Mesendoderm (in vitro differentiated cells): ENCODE measurements at regions not wholly inside any gene's neighbourhood (a gene's known extent, or its start where the extent isn't known, plus 50 kb on each side); places are given as distances from the start of the nearest gene placed in this dataset.

Experiments
- DNase-seq: peaks from one replicate; pipeline ENCODE4 v3.0.0; 2013
- H2AK5ac ChIP-seq: 2 replicates; pipeline ENCODE4 v1.6.1; 2013; ENCODE audit warnings: low read length, inconsistent platforms
- H2BK120ac ChIP-seq: 2 replicates; pipeline ENCODE4 v1.6.1; 2013; ENCODE audit warnings: low read depth, mild to moderate bottlenecking, low read length, moderate library complexity, mixed read lengths
- H2BK15ac ChIP-seq: replicated peaks from 2 replicates; pipeline ENCODE4 v1.6.1; 2013; ENCODE audit warnings: low read depth, mild to moderate bottlenecking, moderate library complexity
- H2BK5ac ChIP-seq: 2 replicates; pipeline ENCODE4 v1.6.1; 2013; ENCODE audit warnings: low read length, inconsistent platforms
- H3K18ac ChIP-seq: 2 replicates; pipeline ENCODE4 v1.6.1; 2013; ENCODE audit warnings: mild to moderate bottlenecking, low read length, mixed read lengths
- H3K23ac ChIP-seq: one replicate; pipeline ENCODE4 v1.6.1; 2013; ENCODE audit warnings: low read length
- H3K27ac ChIP-seq: 2 replicates; pipeline ENCODE4 v1.5.1; 2013; ENCODE audit warnings: low read depth, mild to moderate bottlenecking, inconsistent platforms, low read length, moderate library complexity
- H3K27me3 ChIP-seq: 2 replicates; pipeline ENCODE4 v1.6.1; 2013; ENCODE audit warnings: low read length, control low read depth, mild to moderate bottlenecking, inconsistent platforms; ENCODE audit not compliant: insufficient read depth, poor library complexity
- H3K36me3 ChIP-seq: 2 replicates; pipeline ENCODE4 v1.6.1; 2013; ENCODE audit warnings: low read length, inconsistent platforms; ENCODE audit not compliant: control insufficient read depth, insufficient read depth
- H3K4ac ChIP-seq: one replicate; pipeline ENCODE4 v1.6.1; 2013; ENCODE audit warnings: low read depth, mild to moderate bottlenecking, low read length, moderate library complexity
- H3K4me1 ChIP-seq: 2 replicates; pipeline ENCODE4 v1.6.1; 2013; ENCODE audit warnings: low read depth, low read length, inconsistent platforms; ENCODE audit not compliant: control insufficient read depth
- H3K4me2 ChIP-seq: 2 replicates; pipeline ENCODE4 v1.6.1; 2013; ENCODE audit warnings: low read length
- H3K4me3 ChIP-seq: 2 replicates; pipeline ENCODE4 v1.5.1; 2013; ENCODE audit warnings: mild to moderate bottlenecking, low read length
- H3K56ac ChIP-seq: one replicate; pipeline ENCODE4 v1.6.1; 2013; ENCODE audit warnings: low read length
- H3K79me1 ChIP-seq: 2 replicates; pipeline ENCODE4 v1.6.1; 2013; ENCODE audit warnings: low read length, inconsistent platforms
- H3K79me2 ChIP-seq: 2 replicates; pipeline ENCODE4 v1.6.1; 2013; ENCODE audit warnings: mild to moderate bottlenecking, low read length; ENCODE audit not compliant: control insufficient read depth, insufficient read depth
- H3K9ac ChIP-seq: 2 replicates; pipeline ENCODE4 v1.6.1; 2013; ENCODE audit warnings: low read length, inconsistent platforms
- H4K5ac ChIP-seq: one replicate; pipeline ENCODE4 v1.6.1; 2013; ENCODE audit warnings: low read length
- H4K8ac ChIP-seq: one replicate; pipeline ENCODE4 v1.6.1; 2013; ENCODE audit warnings: low read depth, mild to moderate bottlenecking, control low read depth, low read length, moderate library complexity
- WGBS: extraction: QIAGEN DNeasy Blood & Tissue Kit; methylation state at CpG from one replicate; pipeline ENCODE4 v1.1.7; 2013; ENCODE audit warnings: low lambda C conversion rate, missing lambda C conversion rate; ENCODE audit not compliant: insufficient coverage; ENCODE audit errors: extremely low coverage; 5-methylcytosine and 5-hydroxymethylcytosine counted together

DNA sequence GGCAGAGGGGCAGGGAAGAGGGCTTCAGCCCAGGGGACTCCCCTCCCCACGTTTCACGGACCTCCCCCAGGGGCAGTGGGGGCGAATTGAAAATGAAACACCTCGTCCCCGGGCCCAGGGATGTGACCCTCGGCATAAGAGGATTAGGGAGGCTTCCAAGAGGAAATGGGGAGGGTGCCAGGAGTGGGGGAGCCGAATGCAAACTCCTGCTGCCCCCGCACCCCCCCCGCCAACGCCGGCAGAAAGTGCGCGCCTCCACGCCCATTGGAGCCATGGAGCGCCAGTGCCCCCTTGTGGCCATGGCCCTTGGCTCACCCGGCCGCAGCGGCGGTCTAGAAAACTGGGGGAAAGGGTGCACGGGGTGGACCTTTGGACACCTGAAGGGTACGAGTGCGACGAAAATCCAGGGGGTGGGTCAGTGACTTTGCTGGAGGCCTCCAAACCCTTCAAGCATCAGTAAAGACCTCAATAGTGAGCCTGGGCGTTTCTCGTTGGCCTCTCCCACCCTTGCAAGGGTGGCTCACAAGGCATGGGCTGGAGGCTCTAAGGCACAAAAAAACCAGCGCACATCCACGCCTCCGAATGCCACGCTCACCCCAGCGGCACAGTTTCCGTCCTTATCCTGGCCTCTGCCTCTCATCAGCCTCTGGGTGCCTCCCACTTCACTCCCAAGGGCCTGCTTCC, 120.8 kb upstream of the PJA1 start:
- Histone ChIP-seq H3K27ac (no peak overlapping the region), H3K56ac (peak overlapping the region; percentile 67), H3K18ac (no peak overlapping the region), H3K79me2 (no peaks in the 10 kb centered on the region), H3K9ac (peak overlapping the region; percentile 13), H3K36me3 (no peaks in the 10 kb centered on the region), H4K8ac (no peak overlapping the region), H3K23ac (no peak overlapping the region), H3K4ac (no peak overlapping the region), H4K5ac (no peak overlapping the region), H3K79me1 (no peaks in the 10 kb centered on the region), H3K4me3 (no peak overlapping the region), H3K4me1 (no peaks in the 10 kb centered on the region), H3K27me3 (no peaks in the 10 kb centered on the region), H2BK5ac (no peak overlapping the region), H2BK120ac (no peak overlapping the region), H2AK5ac (no peak overlapping the region), H3K4me2 (peak overlapping the region; percentile 20), H2BK15ac (no peak overlapping the region)
- no CpG with 5 or more reads among the region's 31 CpGs for WGBS
- DNase-seq, result no peak

DNA sequence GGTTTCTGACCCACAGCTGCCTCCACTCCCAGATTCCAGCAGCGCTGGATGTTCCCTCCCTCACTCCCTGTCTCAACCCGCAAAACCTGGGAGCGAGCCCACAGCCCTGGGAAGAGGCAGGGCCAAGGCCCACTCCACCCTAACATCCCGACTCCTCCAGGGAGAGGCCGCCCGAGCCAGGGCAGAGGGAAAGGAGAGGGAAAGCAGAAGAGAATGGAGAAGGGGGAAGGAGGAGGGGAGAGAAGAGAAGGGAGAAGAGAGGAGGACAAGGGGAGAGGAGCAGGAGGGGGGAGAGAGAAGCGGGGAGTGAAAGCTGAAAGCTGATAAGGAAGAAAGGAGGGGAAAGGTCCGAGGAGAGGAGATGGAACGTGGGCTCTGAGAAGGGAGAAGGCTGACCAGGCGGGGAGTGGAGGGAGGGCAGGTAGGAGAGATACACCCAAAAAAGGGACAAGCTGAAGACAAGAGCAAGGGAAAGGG, 120.2 kb upstream of the PJA1 start:
- no peak overlapping the region for H2AK5ac ChIP-seq
- H3K27me3 ChIP-seq, result no peaks in the 10 kb centered on the region
- H3K4me3 ChIP-seq, result no peak overlapping the region
- H3K18ac ChIP-seq, result no peak overlapping the region
- H3K9ac ChIP-seq, result peak overlapping the region; percentile 13
- H4K8ac ChIP-seq, result no peak overlapping the region
- H2BK15ac ChIP-seq, result no peak overlapping the region
- H3K79me1 ChIP-seq, result no peaks in the 10 kb centered on the region
- no CpG with 5 or more reads among the region's 10 CpGs for WGBS
- peak overlapping the region; percentile 20 for H3K4me2 ChIP-seq
- H2BK5ac ChIP-seq, result no peak overlapping the region
- DNase-seq, result no peak
- H3K27ac ChIP-seq, result no peak overlapping the region
- no peak overlapping the region for H4K5ac ChIP-seq
- H2BK120ac ChIP-seq, result no peak overlapping the region
- H3K23ac ChIP-seq, result no peak overlapping the region
- no peaks in the 10 kb centered on the region for H3K79me2 ChIP-seq
- peak overlapping the region; percentile 67 for H3K56ac ChIP-seq
- H3K4ac ChIP-seq, result no peak overlapping the region
- H3K4me1 ChIP-seq, result no peaks in the 10 kb centered on the region
- H3K36me3 ChIP-seq, result no peaks in the 10 kb centered on the region

DNA sequence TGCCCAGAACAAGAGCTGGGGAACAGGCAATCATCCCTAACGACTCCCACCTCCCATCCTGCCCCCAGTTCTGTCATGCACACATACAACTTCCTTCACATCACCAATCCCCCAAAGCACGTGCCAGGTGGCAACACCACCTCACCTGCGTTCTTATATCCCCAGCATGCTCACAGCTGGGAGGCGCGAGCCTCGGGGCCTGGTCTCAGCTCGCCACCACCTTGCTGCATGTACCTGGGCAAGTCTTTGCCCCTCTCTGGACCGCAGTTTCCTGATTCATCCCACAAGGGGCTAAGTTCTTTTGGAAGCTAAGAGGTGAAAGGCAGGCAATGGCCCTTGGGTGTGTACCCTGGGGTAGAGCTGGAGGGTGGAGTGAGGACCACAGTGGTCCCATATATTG, 119.2 kb upstream of the PJA1 start:
- no peaks in the 10 kb centered on the region for H3K27me3 ChIP-seq
- no peak overlapping the region for H2AK5ac ChIP-seq
- H3K79me2 ChIP-seq, result no peaks in the 10 kb centered on the region
- no peak overlapping the region for H2BK15ac ChIP-seq
- H3K4me3 ChIP-seq, result no peak overlapping the region
- H3K9ac ChIP-seq, result no peak overlapping the region
- H2BK5ac ChIP-seq, result no peak overlapping the region
- H3K4me1 ChIP-seq, result no peaks in the 10 kb centered on the region
- H3K79me1 ChIP-seq, result no peaks in the 10 kb centered on the region
- no peak overlapping the region for H3K27ac ChIP-seq
- DNase-seq, result no peak
- H3K56ac ChIP-seq, result no peak overlapping the region
- H4K5ac ChIP-seq, result no peak overlapping the region
- H3K4me2 ChIP-seq, result no peak overlapping the region
- no peak overlapping the region for H3K18ac ChIP-seq
- H3K23ac ChIP-seq, result no peak overlapping the region
- H2BK120ac ChIP-seq, result no peak overlapping the region
- WGBS, result no CpG with 5 or more reads among the region's 8 CpGs
- no peak overlapping the region for H3K4ac ChIP-seq
- H4K8ac ChIP-seq, result no peak overlapping the region
- H3K36me3 ChIP-seq, result no peaks in the 10 kb centered on the region

DNA sequence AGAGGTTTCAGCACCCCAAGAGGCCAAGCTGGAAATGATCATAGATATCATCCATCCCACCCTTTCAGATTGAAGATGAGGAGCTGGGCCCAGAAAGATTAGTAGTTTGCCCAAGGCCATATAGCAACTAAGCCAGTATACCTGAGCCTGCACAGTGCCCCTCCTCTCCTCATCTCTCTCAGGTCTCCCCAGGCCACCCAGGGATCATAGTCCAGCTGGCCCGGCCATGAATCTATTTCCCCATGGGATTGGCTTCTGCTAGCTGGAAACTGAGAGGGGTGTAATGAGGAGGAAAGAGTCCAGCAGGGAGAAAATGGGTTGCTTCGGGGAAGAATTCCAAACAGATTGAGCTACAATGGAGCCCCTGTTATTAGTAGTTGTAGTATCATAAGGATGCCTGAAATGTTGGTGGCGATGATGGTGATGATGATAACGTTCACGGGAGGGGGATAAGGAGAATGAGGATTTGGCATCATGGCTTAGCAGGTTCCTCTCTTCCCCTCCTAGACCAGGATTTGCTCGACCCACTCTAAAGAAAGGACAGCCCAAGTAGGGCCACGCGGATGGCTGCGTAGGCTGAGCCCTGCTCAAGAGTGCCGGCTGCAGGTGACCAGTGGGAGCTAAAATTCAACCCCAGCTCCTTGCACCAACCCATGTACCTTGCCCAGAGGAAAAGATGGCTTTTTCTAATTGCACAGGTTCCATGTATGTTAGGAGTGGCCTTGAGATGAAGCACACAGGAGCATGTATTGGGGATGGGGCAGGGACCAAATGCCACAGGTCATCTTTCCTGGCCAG, 117.8 kb upstream of the PJA1 start:
- Histone ChIP-seq H3K27me3 (no peaks in the 10 kb centered on the region), H3K56ac (no peak overlapping the region)
- no CpG with 5 or more reads among the region's 10 CpGs for WGBS

DNA sequence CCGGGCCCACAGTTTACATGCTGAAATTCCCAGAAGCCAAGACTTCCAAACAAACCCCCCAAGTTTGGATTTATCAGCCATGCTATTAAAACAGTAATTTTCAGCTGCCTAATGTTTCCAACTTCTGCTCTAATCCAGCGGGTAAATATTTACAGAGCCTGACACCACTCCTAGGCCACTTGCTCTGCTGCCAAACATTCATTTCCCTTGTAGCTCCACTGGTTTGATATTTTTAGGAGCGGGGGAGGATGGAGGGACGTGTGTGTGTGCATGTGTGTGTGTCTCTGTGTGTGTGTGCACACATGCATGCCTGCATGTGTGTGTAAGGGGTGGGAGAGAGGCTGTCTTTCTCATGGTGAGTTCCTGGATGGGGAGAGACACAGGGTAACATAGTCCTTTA, 115.7 kb upstream of the PJA1 start:
- H3K9ac ChIP-seq, result no peak overlapping the region
- no peak overlapping the region for H3K4me2 ChIP-seq
- H4K5ac ChIP-seq, result no peak overlapping the region
- H3K4me3 ChIP-seq, result no peak overlapping the region
- H3K4me1 ChIP-seq, result no peaks in the 10 kb centered on the region
- H3K36me3 ChIP-seq, result no peaks in the 10 kb centered on the region
- no peaks in the 10 kb centered on the region for H3K27me3 ChIP-seq
- H3K4ac ChIP-seq, result no peak overlapping the region
- no peak overlapping the region for H2BK120ac ChIP-seq
- WGBS, result no CpG with 5 or more reads among the region's 4 CpGs
- H3K23ac ChIP-seq, result no peak overlapping the region
- H3K79me1 ChIP-seq, result no peaks in the 10 kb centered on the region
- H2AK5ac ChIP-seq, result no peak overlapping the region
- H2BK15ac ChIP-seq, result no peak overlapping the region
- no peak overlapping the region for H4K8ac ChIP-seq
- no peak overlapping the region for H3K56ac ChIP-seq
- H3K79me2 ChIP-seq, result no peaks in the 10 kb centered on the region
- H3K18ac ChIP-seq, result no peak overlapping the region
- no peak for DNase-seq
- no peak overlapping the region for H3K27ac ChIP-seq
- H2BK5ac ChIP-seq, result no peak overlapping the region

More for the DNA sequence above, 117.8 kb upstream of the PJA1 start:
- no peak overlapping the region for H2AK5ac ChIP-seq
- H3K23ac ChIP-seq, result no peak overlapping the region
- no peaks in the 10 kb centered on the region for H3K79me2 ChIP-seq
- no peak overlapping the region for H3K4me3 ChIP-seq
- H3K18ac ChIP-seq, result no peak overlapping the region
- no peak overlapping the region for H4K8ac ChIP-seq
- H3K4ac ChIP-seq, result no peak overlapping the region
- no peaks in the 10 kb centered on the region for H3K79me1 ChIP-seq
- H3K36me3 ChIP-seq, result no peaks in the 10 kb centered on the region
- no peak overlapping the region for H3K4me2 ChIP-seq
- no peak overlapping the region for H2BK15ac ChIP-seq
- no peak overlapping the region for H3K9ac ChIP-seq
- no peak overlapping the region for H3K27ac ChIP-seq
- H4K5ac ChIP-seq, result no peak overlapping the region
- no peak overlapping the region for H2BK120ac ChIP-seq
- H3K4me1 ChIP-seq, result no peaks in the 10 kb centered on the region
- H2BK5ac ChIP-seq, result no peak overlapping the region
- no peak for DNase-seq
